Skin of body (tissue), 1 donor: ENCODE measurements at regions not wholly inside any gene's neighbourhood (a gene's known extent, or its start where the extent isn't known, plus 50 kb on each side); places are given as distances from the start of the nearest gene placed in this dataset.
"Not testable (repeated sequence)": the region's sequence is repeated elsewhere in the genome, so short reads cannot be mapped to it uniquely, and the experiment has no call there.

Experiments used
- DNase-seq: peaks from one replicate; lab custom pipeline; 2025; lab: John Stamatoyannopoulos, UW

- DNase-seq = no peak
Observed at GRCh38 chr14:101616202-101616601, 54.9 kb downstream of the DIO3 start.

GRCh38 chr14:101619484-101619883 is 58.2 kb downstream of the DIO3 start:
- no peak for DNase-seq

- DNase-seq = no peak
Observed at GRCh38 chr14:101620031-101620788, 58.9 kb downstream of the DIO3 start.

GRCh38 chr14:101620821-101621785 is 59.8 kb downstream of the DIO3 start:
- no peak for DNase-seq

GRCh38 chr14:101622251-101623076 is 61.2 kb downstream of the DIO3 start:
- no peak for DNase-seq

GRCh38 chr14:101623077-101623372 is 61.7 kb downstream of the DIO3 start:
- no peak for DNase-seq

GRCh38 chr14:101623685-101624444 is 62.6 kb downstream of the DIO3 start:
- no peak for DNase-seq

- no peak for DNase-seq
Observed at GRCh38 chr14:101624536-101624935, 63.2 kb downstream of the DIO3 start.

GRCh38 chr14:101625336-101626097 is 64.2 kb downstream of the DIO3 start:
- no peak for DNase-seq

- no peak for DNase-seq
Observed at GRCh38 chr14:101626331-101626730, 65.0 kb downstream of the DIO3 start.

GRCh38 chr14:101627915-101628262 is 66.6 kb downstream of the DIO3 start:
- DNase-seq = no peak

GRCh38 chr14:101628471-101628966 is 67.2 kb downstream of the DIO3 start:
- DNase-seq = peak; percentile 41

GRCh38 chr14:101628975-101629374 is 67.7 kb downstream of the DIO3 start:
- DNase-seq = no peak

- no peak for DNase-seq
Observed at GRCh38 chr14:101630056-101630965, 69.0 kb downstream of the DIO3 start.

GRCh38 chr14:101631199-101631598 is 69.9 kb downstream of the DIO3 start:
- DNase-seq = no peak

GRCh38 chr14:101631970-101632369 is 70.7 kb downstream of the DIO3 start:
- DNase-seq = not testable (repeated sequence)

GRCh38 chr14:101632520-101632919 is 71.2 kb downstream of the DIO3 start:
- DNase-seq = no peak

- no peak for DNase-seq
Observed at GRCh38 chr14:101633276-101633675, 72.0 kb downstream of the DIO3 start.

GRCh38 chr14:101634202-101634849 is 73.0 kb downstream of the DIO3 start:
- DNase-seq = no peak
